ENCODE measurements at regions not wholly inside any gene's neighbourhood (a gene's known extent, or its start where the extent isn't known, plus 50 kb on each side); places are given as distances from the start of the nearest gene placed in this dataset.

- TF ChIP-seq CTCF (IDR thresholded peaks at IDR 0.05; ENCODE audit: insufficient read depth, low read depth, low read length) (no peak), EZH2 (IDR thresholded peaks at IDR 0.05; ENCODE audit: insufficient read depth, low read length) (no peak)
These were observed 125.9 kb upstream of the SPON1 start for GRCh38 chr11:13836666-13837065.
